HCT116 (cell line): ENCODE measurements at regions not wholly inside any gene's neighbourhood (a gene's known extent, or its start where the extent isn't known, plus 50 kb on each side); places are given as distances from the start of the nearest gene placed in this dataset.

ENCODE experiments used
- ATAC-seq: fragments of 200-7000 bp; cut with Tn5 transposase; 2 replicates; pipeline ENCODE4 v1.9.1; 2020; ENCODE audit warnings: mild to moderate bottlenecking, moderate library complexity
- BruUV-seq: library from RNA; stranded (reverse); fragments of 400-500 nt; replicated peaks from 2 replicates; lab custom pipeline; 2021; lab: Mats Ljungman, UMichigan
- CTCF ChIA-PET: fragments of 300-600 bp; sonication (Branson Sonifier 250); formaldehyde crosslinking; loops from one replicate; lab custom pipeline; 2021; ENCODE audit warnings: antibody characterized with exemption; lab: Charles Lee
- POLR2A ChIA-PET: fragments of 300-600, 350-600 bp; sonication (Branson Sonifier 250); formaldehyde crosslinking; loops from one replicate; lab custom pipeline; 2021; ENCODE audit warnings: antibody characterized with exemption; lab: Charles Lee
- RAD21 ChIA-PET, 2 experiments: fragments of 300-600 bp; sonication (Branson Sonifier 250); formaldehyde crosslinking; loops; one replicate each; lab custom pipeline; 2023; ENCODE audit warnings: low total read pairs in 2 of 2; ENCODE audit not compliant: uncharacterized antibody in 2 of 2, unreplicated experiment in 2 of 2, low non-redundant PET in 1 of 2; lab: Charles Lee
- DNase-seq: peaks from one replicate; pipeline ENCODE4 v3.0.0-alpha.2; 2010; ENCODE audit warnings: low read depth, low spot score
- H2AFZ ChIP-seq: fragments of 200-600 bp; shearing (Covaris generic), sonication (generic); 2 replicates; pipeline ENCODE4 v1.6.1; 2017; ENCODE audit warnings: low read depth, mixed run types, mixed read lengths, antibody characterized with exemption, low read length; ENCODE audit not compliant: poor library complexity, severe bottlenecking
- H3K27ac ChIP-seq: 2 replicates; pipeline ENCODE4 v1.5.1; 2012; ENCODE audit warnings: low read depth, low read length
- H3K27me3 ChIP-seq: fragments of 200-600 bp; sonication (generic); 2 replicates; pipeline ENCODE4 v1.6.1; 2016; ENCODE audit warnings: mixed run types, low read length, mixed read lengths; ENCODE audit not compliant: insufficient read depth
- H3K36me3 ChIP-seq, 2 experiments: fragments of 200-500 bp in 1 of 2; fragments of 200-600 bp in 1 of 2; sonication (Bioruptor generic) in 1 of 2; sonication (generic) in 1 of 2; 2 replicates each; pipeline versions ENCODE4 v1.5.1 to v1.6.1; 2014 to 2016; ENCODE audit warnings: low read length in 2 of 2, inconsistent platforms in 1 of 2, mixed read lengths in 1 of 2, mixed run types in 1 of 2; ENCODE audit not compliant: insufficient read depth in 2 of 2, control insufficient read depth in 1 of 2
- H3K4me1 ChIP-seq, 2 experiments: fragments of 200-600 bp in 1 of 2; sonication (generic) in 1 of 2; 2 replicates each; pipeline versions ENCODE4 v1.5.1 to v1.6.1; 2012 to 2017; ENCODE audit warnings: low read length in 2 of 2, inconsistent platforms in 1 of 2, mild to moderate bottlenecking in 1 of 2, mixed read lengths in 1 of 2, mixed run types in 1 of 2, moderate library complexity in 1 of 2; ENCODE audit not compliant: insufficient read depth in 2 of 2, control insufficient read depth in 1 of 2
- H3K4me2 ChIP-seq: fragments of 200-600 bp; sonication (generic); 2 replicates; pipeline ENCODE4 v1.6.1; 2017; ENCODE audit warnings: mixed run types, low read length, mixed read lengths
- H3K4me3 ChIP-seq, 2 experiments: fragments of 200-600 bp in 1 of 2; sonication (generic) in 1 of 2; replicated peaks in 1 of 2; 2 replicates each; pipeline ENCODE4 v1.5.1; 2011 to 2016; ENCODE audit warnings: low read length in 2 of 2, control low read depth in 1 of 2, low read depth in 1 of 2, mild to moderate bottlenecking in 1 of 2, mixed read lengths in 1 of 2, mixed run types in 1 of 2
- H3K79me2 ChIP-seq: fragments of 200-600 bp; sonication (generic); 2 replicates; pipeline ENCODE4 v1.6.1; 2017; ENCODE audit warnings: mild to moderate bottlenecking, mixed run types, low read length, moderate library complexity, mixed read lengths; ENCODE audit not compliant: insufficient read depth
- H3K9ac ChIP-seq: fragments of 200-600 bp; sonication (generic); 2 replicates; pipeline ENCODE4 v1.6.1; 2016; ENCODE audit warnings: low read length, mixed read lengths
- H3K9me2 ChIP-seq: fragments of 200-600 bp; sonication (generic), shearing (Covaris generic); 2 replicates; pipeline ENCODE4 v1.6.1; 2017; ENCODE audit warnings: mixed run types, mild to moderate bottlenecking, moderate library complexity; ENCODE audit not compliant: insufficient read depth
- H3K9me3 ChIP-seq, 2 experiments: fragments of 200-500 bp in 1 of 2; fragments of 200-600 bp in 1 of 2; sonication (Bioruptor generic) in 1 of 2; sonication (generic) in 1 of 2; 2 replicates each; pipeline ENCODE4 v1.6.1; 2014 to 2017; ENCODE audit warnings: low read length in 2 of 2, mixed read lengths in 2 of 2, inconsistent platforms in 1 of 2, low read depth in 1 of 2, mild to moderate bottlenecking in 1 of 2, mixed run types in 1 of 2, moderate library complexity in 1 of 2; ENCODE audit not compliant: control insufficient read depth in 1 of 2, insufficient read depth in 1 of 2
- H4K20me1 ChIP-seq: fragments of 200-600 bp; sonication (generic), shearing (Covaris generic); 2 replicates; pipeline ENCODE4 v1.6.1; 2017; ENCODE audit warnings: mixed run types, mild to moderate bottlenecking, moderate library complexity; ENCODE audit not compliant: insufficient read depth
- ELF1 ChIP-seq: IDR thresholded peaks from 2 replicates; pipeline ENCODE4 v1.6.1; 2012; ENCODE audit warnings: low read depth, borderline replicate concordance
- EZH2 ChIP-seq: fragments of 200-600 bp; sonication (generic); IDR thresholded peaks from 2 replicates; pipeline ENCODE4 v1.6.1; 2017; ENCODE audit warnings: antibody characterized with exemption, mixed run types
- FOSL1 ChIP-seq: IDR thresholded peaks from 2 replicates; pipeline ENCODE4 v1.6.1; 2012; ENCODE audit warnings: low read depth
- POLR2A ChIP-seq: IDR thresholded peaks from 2 replicates; pipeline ENCODE4 v1.7.0; 2011; ENCODE audit warnings: borderline replicate concordance; ENCODE audit not compliant: insufficient read depth, insufficient read length; ENCODE audit errors: extremely low read depth
- SIN3A ChIP-seq: IDR thresholded peaks from 2 replicates; pipeline ENCODE4 v1.6.1; 2012; ENCODE audit warnings: low read depth
- SRF ChIP-seq: IDR thresholded peaks from 2 replicates; pipeline ENCODE4 v1.6.1; 2012; ENCODE audit warnings: low read depth
- ZFX ChIP-seq: fragments of 450-650 bp; IDR thresholded peaks from 2 replicates; pipeline ENCODE4 v1.6.1; 2017
- ZNF274 ChIP-seq: fragments of 200-500 bp; sonication (Bioruptor generic); IDR thresholded peaks from 2 replicates; pipeline ENCODE4 v1.6.1; 2014; ENCODE audit warnings: mild to moderate bottlenecking, low read depth, low read length, inconsistent platforms
- intact Hi-C: fragments of 100-400 bp; cut with micrococcal nuclease; formaldehyde crosslinking; loops from 2 replicates; pipeline ENCODE4 v1.10.0; 2022
- TF ChIP-seq, protein P1 (sequence below), 3 experiments: fragments of 200-600 bp in 1 of 3; sonication (generic) in 1 of 3; IDR thresholded peaks in 2 of 3; conservative IDR thresholded peaks in 1 of 3; 2 replicates each; pipeline ENCODE4 v1.5.1; 2012 to 2017; ENCODE audit warnings: low read depth in 2 of 3, low read length in 2 of 3, antibody characterized with exemption in 1 of 3, borderline replicate concordance in 1 of 3, control low read depth in 1 of 3, mild to moderate bottlenecking in 1 of 3, mixed read lengths in 1 of 3, mixed run types in 1 of 3, moderate library complexity in 1 of 3; ENCODE audit not compliant: insufficient read depth in 1 of 3

- Histone ChIP-seq H3K9ac (no peak overlapping the region), H3K27ac (no peak overlapping the region), H3K4me3 (no peak overlapping the region), H3K4me2 (no peak overlapping the region), H3K9me2 (no peaks in the 10 kb centered on the region), H3K27me3 (no peaks in the 10 kb centered on the region), H3K9me3 (peaks cover 3 to 12% of the 10 kb centered on the region in 2 experiments; a peak in 2 of 4 replicates), H3K79me2 (no peaks in the 10 kb centered on the region)
- CTCF ChIA-PET, result no interaction called here
- intact Hi-C loops, result no loop called here
- ATAC-seq, result no peak
- BruUV-seq, result no TSS peak
- DNase-seq, result no peak
- TF ChIP-seq FOSL1, result no peak
- TF ChIP-seq, protein P1, sequence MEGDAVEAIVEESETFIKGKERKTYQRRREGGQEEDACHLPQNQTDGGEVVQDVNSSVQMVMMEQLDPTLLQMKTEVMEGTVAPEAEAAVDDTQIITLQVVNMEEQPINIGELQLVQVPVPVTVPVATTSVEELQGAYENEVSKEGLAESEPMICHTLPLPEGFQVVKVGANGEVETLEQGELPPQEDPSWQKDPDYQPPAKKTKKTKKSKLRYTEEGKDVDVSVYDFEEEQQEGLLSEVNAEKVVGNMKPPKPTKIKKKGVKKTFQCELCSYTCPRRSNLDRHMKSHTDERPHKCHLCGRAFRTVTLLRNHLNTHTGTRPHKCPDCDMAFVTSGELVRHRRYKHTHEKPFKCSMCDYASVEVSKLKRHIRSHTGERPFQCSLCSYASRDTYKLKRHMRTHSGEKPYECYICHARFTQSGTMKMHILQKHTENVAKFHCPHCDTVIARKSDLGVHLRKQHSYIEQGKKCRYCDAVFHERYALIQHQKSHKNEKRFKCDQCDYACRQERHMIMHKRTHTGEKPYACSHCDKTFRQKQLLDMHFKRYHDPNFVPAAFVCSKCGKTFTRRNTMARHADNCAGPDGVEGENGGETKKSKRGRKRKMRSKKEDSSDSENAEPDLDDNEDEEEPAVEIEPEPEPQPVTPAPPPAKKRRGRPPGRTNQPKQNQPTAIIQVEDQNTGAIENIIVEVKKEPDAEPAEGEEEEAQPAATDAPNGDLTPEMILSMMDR (IDR thresholded peaks at IDR 0.05 in 2 of 3, conservative IDR thresholded peaks at IDR 0.05 in 1 of 3; ENCODE audit: borderline replicate concordance in 1 of 3, insufficient read depth in 1 of 3, low read depth in 2 of 3, low read length in 2 of 3), result no peak
- no peak for TF ChIP-seq SIN3A
- no peak for TF ChIP-seq SRF
- no peak for TF ChIP-seq ZFX
- no peak for TF ChIP-seq EZH2
- no peak for TF ChIP-seq ZNF274
- no peak for TF ChIP-seq ELF1
- no peak for TF ChIP-seq POLR2A
- TF ChIP-seq, all 23 proteins: peak for 0
- Histone ChIP-seq H4K20me1 (no peaks in the 10 kb centered on the region), H3K36me3 (no peaks in the 10 kb centered on the region), H3K4me1 (no peaks in the 10 kb centered on the region), H2AFZ (no peak overlapping the region)
- RAD21 ChIA-PET, result no interaction called here
- POLR2A ChIA-PET, result no interaction called here
Measured at GRCh38 chr6:5942591-5942990, 64.1 kb downstream of the NRN1 start.

DNA sequence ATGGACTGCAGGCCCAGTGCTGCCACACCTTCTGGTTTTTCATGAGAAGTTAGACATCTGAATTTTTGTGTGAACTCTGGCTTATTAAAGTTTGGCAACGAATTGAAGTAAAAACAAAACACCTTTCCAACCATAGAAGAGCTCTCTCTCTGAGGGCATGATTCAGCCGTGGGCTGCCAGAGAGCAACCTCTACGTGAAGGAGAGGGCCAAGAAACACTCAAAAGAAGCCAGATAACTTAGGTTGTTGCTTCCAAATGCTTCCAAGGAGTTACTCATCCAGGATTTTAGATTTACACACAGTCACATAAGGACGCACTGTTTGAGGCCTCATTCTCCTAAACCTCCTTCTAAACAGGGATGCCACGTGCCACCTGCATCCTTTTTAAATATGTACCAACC, 65.5 kb downstream of the NRN1 start:
- no peak overlapping the region for H3K4me3 ChIP-seq
- BruUV-seq, result no TSS peak
- intact Hi-C loops, result no loop called here
- peaks cover 3 to 12% of the 10 kb centered on the region in 2 experiments; a peak in 2 of 4 replicates for H3K9me3 ChIP-seq
- H3K79me2 ChIP-seq, result no peaks in the 10 kb centered on the region
- H3K36me3 ChIP-seq, result no peaks in the 10 kb centered on the region
- H3K9me2 ChIP-seq, result no peaks in the 10 kb centered on the region
- ChIA-PET CTCF (no interaction called here), RAD21 (no interaction called here), POLR2A (no interaction called here)
- H3K4me1 ChIP-seq, result no peaks in the 10 kb centered on the region
- H3K27ac ChIP-seq, result no peak overlapping the region
- no peak for DNase-seq
- ATAC-seq, result no peak
- no peak overlapping the region for H3K4me2 ChIP-seq
- no peaks in the 10 kb centered on the region for H4K20me1 ChIP-seq
- TF ChIP-seq ZFX, result no peak
- H2AFZ ChIP-seq, result no peak overlapping the region
- H3K9ac ChIP-seq, result no peak overlapping the region
- H3K27me3 ChIP-seq, result no peaks in the 10 kb centered on the region
